K562 (cell line): ENCODE measurements at regions not wholly inside any gene's neighbourhood (a gene's known extent, or its start where the extent isn't known, plus 50 kb on each side); places are given as distances from the start of the nearest gene placed in this dataset.

Source experiments
- ARID1B ChIP-seq: fragments of 450-650 bp; IDR thresholded peaks from 2 replicates; pipeline ENCODE4 v1.6.1; 2016; ENCODE audit warnings: antibody characterized with exemption, mild to moderate bottlenecking, inconsistent platforms
- CCNT2 ChIP-seq: IDR thresholded peaks from 2 replicates; pipeline ENCODE4 v1.6.1; 2011; ENCODE audit warnings: borderline replicate concordance, low read depth, mild to moderate bottlenecking, moderate library complexity, mixed read lengths, low read length; ENCODE audit not compliant: insufficient read length; ENCODE audit errors: extremely low read depth
- CSDE1 ChIP-seq, 2 experiments: fragments of 450-650 bp; IDR thresholded peaks; 2 replicates each; pipeline ENCODE4 v1.6.1; 2016; ENCODE audit warnings: mild to moderate bottlenecking in 1 of 2
- HMGXB4 ChIP-seq: sonication (generic); formaldehyde crosslinking; IDR thresholded peaks from 2 replicates; pipeline ENCODE4 v1.8.1; 2023; ENCODE audit warnings: mild to moderate bottlenecking, missing genetic modification reagents
- MLLT1 ChIP-seq, 2 experiments: fragments of 450-650 bp; IDR thresholded peaks; 2 replicates each; pipeline ENCODE4 v1.6.1; 2016
- MXI1 ChIP-seq: IDR thresholded peaks from 2 replicates; pipeline ENCODE4 v1.6.1; 2011; ENCODE audit warnings: low read depth, mild to moderate bottlenecking, improper control_type of control experiment, low read length
- MYC ChIP-seq, 2 experiments: fragments of 250-450 bp in 1 of 2; sonication (Bioruptor Pico) in 1 of 2; IDR thresholded peaks; 2 replicates each; pipeline versions ENCODE4 v1.5.1 to v1.6.1; 2012 to 2021; ENCODE audit warnings: low read depth in 2 of 2, borderline replicate concordance in 1 of 2, improper control_type of control experiment in 1 of 2, low read length in 1 of 2, mild to moderate bottlenecking in 1 of 2, moderate library complexity in 1 of 2
- NBN ChIP-seq: fragments of 450-650 bp; IDR thresholded peaks from 2 replicates; pipeline ENCODE4 v1.6.1; 2016; ENCODE audit warnings: low read depth, mild to moderate bottlenecking
- RB1 ChIP-seq: fragments of 450-650 bp; IDR thresholded peaks from 2 replicates; pipeline ENCODE4 v1.6.1; 2017; ENCODE audit warnings: low read depth, mild to moderate bottlenecking
- STAT6 ChIP-seq: sonication (generic); formaldehyde crosslinking; IDR thresholded peaks from 2 replicates; pipeline ENCODE4 v1.8.1; 2023; ENCODE audit warnings: mild to moderate bottlenecking, missing genetic modification reagents
- TBP ChIP-seq: optimal IDR thresholded peaks from 2 replicates; pipeline ENCODE3; 2011; ENCODE audit warnings: low read depth, low read length, improper control_type of control experiment
- TRIM28 ChIP-seq: fragments of 450-650 bp; IDR thresholded peaks from 2 replicates; pipeline ENCODE4 v1.6.1; 2017
- WHSC1 ChIP-seq: IDR thresholded peaks from one replicate; pipeline ENCODE4 v1.6.1; 2012; ENCODE audit warnings: low read length, control low read depth, inconsistent platforms
- ZKSCAN1 ChIP-seq: fragments of 150-350 bp; IDR thresholded peaks from 2 replicates; pipeline ENCODE4 v1.6.1; 2016; ENCODE audit warnings: low read depth, low read length
- ZNF507 ChIP-seq: conservative IDR thresholded peaks from 2 replicates; pipeline ENCODE4 v1.6.1; 2017; ENCODE audit warnings: missing genetic modification characterization, missing compliant biosample characterization
- ZNF512 ChIP-seq: IDR thresholded peaks from 2 replicates; pipeline ENCODE4 v1.6.1; 2016; ENCODE audit warnings: missing genetic modification characterization, missing compliant biosample characterization
- ZNF639 ChIP-seq, 2 experiments: fragments of 200-800 bp in 1 of 2; sonication (Bioruptor generic) in 1 of 2; sonication (generic) in 1 of 2; formaldehyde crosslinking in 1 of 2; IDR thresholded peaks in 1 of 2; conservative IDR thresholded peaks in 1 of 2; 2 replicates each; pipeline versions ENCODE4 v1.5.0 to v1.6.1; 2016 to 2020; ENCODE audit warnings: missing compliant biosample characterization in 1 of 2, missing genetic modification characterization in 1 of 2, missing genetic modification reagents in 1 of 2

GRCh38 chr3:156605686-156606605 is 51.0 kb upstream of the SSR3 start (continued):
- TF ChIP-seq MLLT1 (IDR thresholded peaks at IDR 0.05) (peak in 1 of 2 experiments; percentile 73; a peak in 2 of 4 replicates), STAT6 (CRISPR knock-in tag) (0 out of 2 replicates have a peak, but pooled peaks have one; percentile 22), TBP (peak; percentile 75), CSDE1 (IDR thresholded peaks at IDR 0.05) (no peak; a peak in 1 of 4 replicates), NBN (no peak), ZKSCAN1 (peak; percentile 62; the same call in 1 of the 2 replicates), ZNF507 (tag) (no peak), CCNT2 (peak; percentile 60), WHSC1 (no peak), ZNF639 (CRISPR knock-in tag; conservative IDR thresholded peaks at IDR 0.05 in 1 of 2, IDR thresholded peaks at IDR 0.05 in 1 of 2) (peak in 1 of 2 experiments; percentile 54; a peak in 1 of 4 replicates), MYC (IDR thresholded peaks at IDR 0.05; ENCODE audit: low read depth, low read length) (peak; percentile 17; the same call in 1 of the 2 replicates), MYC (CRISPR knock-in tag; IDR thresholded peaks at IDR 0.05; ENCODE audit: borderline replicate concordance, low read depth) (no peak), HMGXB4 (CRISPR knock-in tag) (no peak), MXI1 (peak; percentile 36; the same call in 1 of the 2 replicates), ARID1B (peak; percentile 34; the same call in 1 of the 2 replicates), ZNF512 (tag) (no peak), TRIM28 (no peak), RB1 (peak; percentile 30; the same call in 1 of the 2 replicates)
